Activated T-helper 17 cell treated with anti-CD3 and anti-CD28 coated beads, Interleukin-2, amount 50 U/mL, for 72 hours (primary cell): ENCODE measurements at regions not wholly inside any gene's neighbourhood (a gene's known extent, or its start where the extent isn't known, plus 50 kb on each side); places are given as distances from the start of the nearest gene placed in this dataset.
"Not testable (repeated sequence)": the region's sequence is repeated elsewhere in the genome, so short reads cannot be mapped to it uniquely, and the experiment has no call there.

Experiments
- ATAC-seq: fragments of 150-1000 bp; cut with Tn5 transposase; replicated peaks from 2 replicates; pipeline ENCODE4 v1.10.0; 2021; ENCODE audit warnings: mild to moderate bottlenecking, moderate library complexity
- H3K27ac Mint-ChIP-seq: one replicate; pipeline ENCODE4 v1.8.0; 2022; ENCODE audit warnings: mixed read lengths
- H3K27me3 Mint-ChIP-seq: one replicate; pipeline ENCODE4 v1.8.0; 2022; ENCODE audit warnings: mixed read lengths
- H3K36me3 Mint-ChIP-seq: one replicate; pipeline ENCODE4 v1.8.0; 2022; ENCODE audit warnings: low read depth, mild to moderate bottlenecking, mixed read lengths
- H3K4me1 Mint-ChIP-seq: one replicate; pipeline ENCODE4 v1.8.0; 2022; ENCODE audit warnings: mixed read lengths
- H3K4me3 Mint-ChIP-seq: one replicate; pipeline ENCODE4 v1.8.0; 2022; ENCODE audit warnings: mild to moderate bottlenecking, mixed read lengths
- H3K9me3 Mint-ChIP-seq: one replicate; pipeline ENCODE4 v1.8.0; 2022; ENCODE audit warnings: mixed read lengths

DNA sequence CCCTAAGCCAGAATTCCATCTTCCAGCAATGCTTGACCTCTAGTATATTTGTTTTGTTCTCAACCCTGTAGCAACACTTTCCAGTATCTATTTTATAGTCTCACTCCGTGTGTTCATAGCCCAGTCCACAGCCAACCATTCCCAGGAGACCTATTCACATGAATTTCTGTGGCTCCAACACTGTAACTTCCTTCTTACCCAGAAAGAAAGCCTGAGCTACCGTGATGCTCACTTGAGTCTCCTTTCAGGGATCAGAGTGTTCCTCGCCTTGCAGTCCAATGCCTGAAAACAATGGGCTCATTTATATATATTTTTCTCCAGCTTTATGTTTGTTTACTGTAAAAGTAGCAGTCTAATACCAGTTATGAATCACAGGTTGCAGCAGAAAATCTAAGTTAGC lies 645.0 kb upstream of the NOVA1 start:
- no peak overlapping the region for H3K27ac Mint-ChIP-seq

DNA sequence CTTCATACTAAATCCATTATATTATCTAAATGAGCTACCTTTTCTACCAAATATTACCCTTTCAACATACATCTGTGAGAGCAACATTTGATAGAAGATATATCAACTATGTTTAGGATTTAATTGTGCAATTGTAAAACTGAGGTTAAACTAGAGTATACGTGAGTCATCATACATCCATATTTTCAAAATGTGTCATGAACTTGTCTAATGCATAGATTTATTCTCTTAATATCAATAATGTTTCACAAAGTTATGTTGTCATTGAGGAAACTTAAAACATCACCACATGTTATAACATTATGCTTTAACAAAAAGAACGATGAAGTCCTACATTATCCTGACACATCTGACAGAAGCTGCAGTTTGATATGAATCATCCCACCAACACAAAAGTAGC lies 645.5 kb upstream of the NOVA1 start:
- no peaks in the 10 kb centered on the region for H3K4me1 Mint-ChIP-seq
- H3K27ac Mint-ChIP-seq = no peak overlapping the region
- ATAC-seq = no peak
- H3K27me3 Mint-ChIP-seq = no peaks in the 10 kb centered on the region
- H3K9me3 Mint-ChIP-seq = peaks cover 11% of the 10 kb centered on the region
- H3K4me3 Mint-ChIP-seq = no peak overlapping the region
- no peaks in the 10 kb centered on the region for H3K36me3 Mint-ChIP-seq

More for the DNA sequence above, 645.0 kb upstream of the NOVA1 start:
- Mint-ChIP-seq H3K36me3 (no peaks in the 10 kb centered on the region), H3K27me3 (no peaks in the 10 kb centered on the region), H3K4me1 (no peaks in the 10 kb centered on the region), H3K4me3 (no peak overlapping the region), H3K9me3 (peaks cover 11% of the 10 kb centered on the region)
- no peak for ATAC-seq

- no peaks in the 10 kb centered on the region for H3K4me1 Mint-ChIP-seq
These were observed 648.1 kb upstream of the NOVA1 start for GRCh38 chr14:27245947-27246346.

GRCh38 chr14:27253966-27254365 lies 656.1 kb upstream of the NOVA1 start:
- Mint-ChIP-seq H3K27me3 (no peaks in the 10 kb centered on the region), H3K9me3 (peaks cover 19% of the 10 kb centered on the region), H3K27ac (no peak overlapping the region), H3K4me3 (no peak overlapping the region), H3K36me3 (no peaks in the 10 kb centered on the region), H3K4me1 (no peaks in the 10 kb centered on the region)
- ATAC-seq = no peak

More at GRCh38 chr14:27245947-27246346, 648.1 kb upstream of the NOVA1 start:
- H3K4me3 Mint-ChIP-seq = no peak overlapping the region
- no peak overlapping the region for H3K27ac Mint-ChIP-seq
- no peaks in the 10 kb centered on the region for H3K36me3 Mint-ChIP-seq
- H3K9me3 Mint-ChIP-seq = peaks cover 13% of the 10 kb centered on the region
- ATAC-seq = no peak
- H3K27me3 Mint-ChIP-seq = no peaks in the 10 kb centered on the region

GRCh38 chr14:27256805-27257204 lies 659.0 kb upstream of the NOVA1 start:
- Mint-ChIP-seq H3K4me1 (no peaks in the 10 kb centered on the region), H3K36me3 (no peaks in the 10 kb centered on the region), H3K27me3 (no peaks in the 10 kb centered on the region), H3K4me3 (no peak overlapping the region), H3K9me3 (peaks cover 21% of the 10 kb centered on the region), H3K27ac (no peak overlapping the region)
- no peak for ATAC-seq

- Mint-ChIP-seq H3K9me3 (peaks cover 16% of the 10 kb centered on the region), H3K27me3 (no peaks in the 10 kb centered on the region), H3K4me3 (no peak overlapping the region), H3K36me3 (no peaks in the 10 kb centered on the region), H3K4me1 (no peaks in the 10 kb centered on the region), H3K27ac (no peak overlapping the region)
- no peak for ATAC-seq
These were observed 670.0 kb upstream of the NOVA1 start for GRCh38 chr14:27267876-27268275.

GRCh38 chr14:27270716-27271115 lies 672.9 kb upstream of the NOVA1 start:
- Mint-ChIP-seq H3K9me3 (peaks cover 20% of the 10 kb centered on the region), H3K4me1 (no peaks in the 10 kb centered on the region), H3K27me3 (no peaks in the 10 kb centered on the region), H3K4me3 (no peak overlapping the region), H3K27ac (no peak overlapping the region), H3K36me3 (no peaks in the 10 kb centered on the region)
- ATAC-seq = no peak

DNA sequence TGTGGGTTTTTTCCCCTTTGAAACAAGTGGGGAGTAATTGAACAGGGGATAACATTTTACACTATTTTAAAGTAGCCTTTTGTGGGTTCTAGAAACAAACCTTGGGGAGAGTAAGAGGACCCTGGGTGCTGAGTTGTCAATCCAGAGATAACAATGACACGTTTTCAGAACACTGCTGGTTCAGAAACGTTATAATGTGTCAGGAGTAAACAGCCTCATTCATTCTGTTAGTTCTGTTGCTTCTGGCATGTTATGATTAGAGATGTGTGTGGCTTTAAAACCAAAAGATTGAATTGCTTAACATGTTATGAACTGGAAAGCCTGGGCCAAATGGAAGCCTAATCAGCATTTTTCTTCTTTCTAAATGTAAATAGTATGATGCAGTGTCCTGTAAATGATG lies 680.5 kb upstream of the NOVA1 start:
- no peaks in the 10 kb centered on the region for H3K27me3 Mint-ChIP-seq
- no peaks in the 10 kb centered on the region for H3K4me1 Mint-ChIP-seq
- H3K9me3 Mint-ChIP-seq = peaks cover 9% of the 10 kb centered on the region
- no peaks in the 10 kb centered on the region for H3K36me3 Mint-ChIP-seq
- no peak overlapping the region for H3K4me3 Mint-ChIP-seq
- no peak for ATAC-seq
- H3K27ac Mint-ChIP-seq = no peak overlapping the region

DNA sequence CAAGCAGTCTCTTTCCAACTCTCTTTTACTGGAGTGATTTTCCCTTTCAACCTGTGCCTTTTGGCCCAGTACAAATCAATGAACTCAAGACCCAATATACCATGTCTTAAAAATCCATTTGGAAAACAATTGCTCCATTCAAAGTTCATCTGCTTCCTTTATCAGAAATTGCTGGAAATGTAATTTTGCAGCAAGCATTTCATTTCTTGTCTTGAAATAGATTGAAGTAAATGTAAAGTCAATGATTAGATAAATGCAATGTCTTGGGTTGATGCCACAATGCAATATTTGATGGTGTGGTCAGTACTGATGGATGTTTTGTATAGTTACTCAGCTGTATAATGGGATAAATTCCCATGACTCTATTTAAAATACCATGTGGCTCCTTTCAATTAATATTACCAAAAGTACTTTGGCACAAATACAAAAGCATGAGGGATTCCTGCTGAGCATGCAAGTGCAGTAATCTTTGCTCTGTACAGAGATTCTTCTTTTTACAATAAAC lies 707.7 kb upstream of the NOVA1 start:
- no peak for ATAC-seq
- no peaks in the 10 kb centered on the region for H3K36me3 Mint-ChIP-seq
- H3K27me3 Mint-ChIP-seq = no peaks in the 10 kb centered on the region
- no peaks in the 10 kb centered on the region for H3K4me1 Mint-ChIP-seq
- no peak overlapping the region for H3K27ac Mint-ChIP-seq
- H3K9me3 Mint-ChIP-seq = peaks cover 20% of the 10 kb centered on the region
- H3K4me3 Mint-ChIP-seq = no peak overlapping the region

GRCh38 chr14:27312730-27313129 lies 714.9 kb upstream of the NOVA1 start:
- H3K9me3 Mint-ChIP-seq = peaks cover 18% of the 10 kb centered on the region

GRCh38 chr14:27314231-27314630 lies 716.4 kb upstream of the NOVA1 start:
- Mint-ChIP-seq H3K27me3 (no peaks in the 10 kb centered on the region), H3K4me1 (no peaks in the 10 kb centered on the region), H3K27ac (no peak overlapping the region), H3K36me3 (no peaks in the 10 kb centered on the region), H3K9me3 (peaks cover 7% of the 10 kb centered on the region), H3K4me3 (no peak overlapping the region)
- no peak for ATAC-seq

More at GRCh38 chr14:27312730-27313129, 714.9 kb upstream of the NOVA1 start:
- not testable (repeated sequence) for H3K4me3 Mint-ChIP-seq, H3K36me3 Mint-ChIP-seq, H3K27ac Mint-ChIP-seq, ATAC-seq, H3K27me3 Mint-ChIP-seq, H3K4me1 Mint-ChIP-seq

GRCh38 chr14:27315477-27315876 lies 717.6 kb upstream of the NOVA1 start:
- H3K27ac Mint-ChIP-seq = no peak overlapping the region
- no peak for ATAC-seq
- peaks cover 3% of the 10 kb centered on the region for H3K9me3 Mint-ChIP-seq
- H3K27me3 Mint-ChIP-seq = no peaks in the 10 kb centered on the region
- no peak overlapping the region for H3K4me3 Mint-ChIP-seq
- no peaks in the 10 kb centered on the region for H3K4me1 Mint-ChIP-seq
- H3K36me3 Mint-ChIP-seq = no peaks in the 10 kb centered on the region

DNA sequence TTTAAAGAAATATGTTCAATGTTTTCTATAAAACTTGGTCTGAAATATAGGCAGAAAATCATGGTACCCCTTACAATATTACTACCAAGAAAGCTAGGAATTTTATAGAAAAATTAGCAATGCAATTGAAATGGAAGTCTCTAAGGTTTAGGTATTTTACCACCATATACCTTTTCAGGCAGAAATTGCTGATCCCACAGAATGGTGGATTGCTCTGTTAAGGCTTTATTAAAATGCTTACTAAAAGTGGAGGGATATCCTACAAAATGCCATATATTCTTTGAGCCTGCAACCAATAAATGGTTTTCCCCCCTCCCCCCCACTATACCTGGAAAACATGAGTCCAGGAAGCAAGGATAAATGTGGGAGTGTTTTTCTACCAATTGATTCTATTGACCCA lies 718.1 kb upstream of the NOVA1 start:
- no peaks in the 10 kb centered on the region for H3K4me1 Mint-ChIP-seq
- H3K4me3 Mint-ChIP-seq = no peak overlapping the region
- no peaks in the 10 kb centered on the region for H3K27me3 Mint-ChIP-seq
- no peak for ATAC-seq
- peaks cover 3% of the 10 kb centered on the region for H3K9me3 Mint-ChIP-seq
- H3K36me3 Mint-ChIP-seq = no peaks in the 10 kb centered on the region
- no peak overlapping the region for H3K27ac Mint-ChIP-seq

- Mint-ChIP-seq H3K4me1 (no peaks in the 10 kb centered on the region), H3K36me3 (no peaks in the 10 kb centered on the region), H3K27ac (no peak overlapping the region), H3K27me3 (no peaks in the 10 kb centered on the region), H3K9me3 (peaks cover 3% of the 10 kb centered on the region), H3K4me3 (no peak overlapping the region)
- no peak for ATAC-seq
These were observed 721.1 kb upstream of the NOVA1 start for GRCh38 chr14:27318774-27319420.

DNA sequence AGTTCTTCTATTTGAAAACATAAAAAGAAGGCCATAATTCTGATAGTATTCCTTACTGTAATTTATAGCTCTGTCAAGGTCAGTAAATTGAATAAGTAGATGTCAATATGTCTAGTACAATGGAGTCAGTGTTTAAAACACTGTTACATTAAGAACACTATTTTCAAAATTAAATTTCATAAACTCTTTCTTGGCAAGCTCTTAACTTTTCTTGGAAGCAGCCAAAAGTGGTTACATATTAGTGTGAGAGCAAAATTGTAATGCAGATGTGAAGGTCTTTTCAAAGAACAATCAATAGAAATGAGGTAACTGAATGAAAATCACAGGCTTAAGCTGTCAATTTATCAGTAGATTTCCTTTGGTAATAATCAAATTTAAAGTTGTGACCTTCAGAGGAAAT lies 722.4 kb upstream of the NOVA1 start:
- ATAC-seq = no peak
- no peaks in the 10 kb centered on the region for H3K4me1 Mint-ChIP-seq
- H3K9me3 Mint-ChIP-seq = peaks cover 3% of the 10 kb centered on the region
- H3K36me3 Mint-ChIP-seq = no peaks in the 10 kb centered on the region
- H3K4me3 Mint-ChIP-seq = no peak overlapping the region
- H3K27me3 Mint-ChIP-seq = no peaks in the 10 kb centered on the region
- no peak overlapping the region for H3K27ac Mint-ChIP-seq

DNA sequence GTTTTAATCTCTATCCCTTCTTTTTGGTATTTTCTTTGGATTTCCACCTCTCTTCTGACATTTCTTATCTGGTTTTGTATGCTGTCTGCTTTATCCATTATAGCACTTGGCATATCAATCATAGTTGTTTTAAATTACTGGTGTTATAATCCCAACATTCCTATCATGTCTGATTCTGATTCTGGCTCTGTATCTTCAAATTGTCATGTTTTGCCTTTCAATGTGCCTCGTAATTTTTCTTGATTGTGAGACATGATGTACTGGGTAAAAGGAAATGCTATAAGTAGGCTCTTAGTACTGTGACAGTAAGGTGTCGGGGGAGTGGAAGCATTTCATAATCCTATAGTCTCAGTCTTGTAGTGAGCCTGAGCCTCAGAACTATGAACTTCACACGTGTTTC lies 729.3 kb upstream of the NOVA1 start:
- Mint-ChIP-seq H3K27ac (no peak overlapping the region), H3K27me3 (no peaks in the 10 kb centered on the region), H3K4me1 (no peaks in the 10 kb centered on the region), H3K36me3 (no peaks in the 10 kb centered on the region), H3K9me3 (peaks cover 14% of the 10 kb centered on the region), H3K4me3 (no peak overlapping the region)
- no peak for ATAC-seq
